HEK293 (cell line): ENCODE measurements at regions not wholly inside any gene's neighbourhood (a gene's known extent, or its start where the extent isn't known, plus 50 kb on each side); places are given as distances from the start of the nearest gene placed in this dataset.

Experiments used
- CTCF ChIA-PET: fragments of 350-600 bp; formaldehyde crosslinking; extraction: SDS; loops from one replicate; lab custom pipeline; 2021; ENCODE audit warnings: antibody characterized with exemption; lab: Yijun Ruan, JAX
- POLR2A ChIA-PET: fragments of 300-600 bp; formaldehyde crosslinking; extraction: SDS; loops from one replicate; lab custom pipeline; 2020; ENCODE audit warnings: antibody characterized with exemption, inconsistent platforms; lab: Yijun Ruan, JAX
- H3K27ac ChIP-seq: fragments of 200-500 bp; sonication (Bioruptor generic); 2 replicates; pipeline ENCODE4 v1.5.1; 2014; ENCODE audit warnings: low read depth, low read length, control low read depth, inconsistent platforms; ENCODE audit errors: extremely low read depth
- H3K36me3 ChIP-seq, 2 experiments: fragments of 200-500 bp in 1 of 2; sonication (Bioruptor generic) in 1 of 2; 1 replicate in 1 of 2; 2 replicates in 1 of 2; pipeline ENCODE4 v1.5.1; 2014 to 2017; ENCODE audit warnings: inconsistent platforms in 2 of 2, low read length in 2 of 2; ENCODE audit not compliant: control insufficient read depth in 2 of 2, insufficient read depth in 1 of 2
- H3K4me1 ChIP-seq: fragments of 200-500 bp; sonication (Bioruptor generic); 2 replicates; pipeline ENCODE4 v1.5.1; 2014; ENCODE audit warnings: mild to moderate bottlenecking, low read length, inconsistent platforms; ENCODE audit not compliant: control insufficient read depth, insufficient read depth
- H3K4me3 ChIP-seq: 2 replicates; pipeline ENCODE4 v1.5.1; 2011; ENCODE audit warnings: low read depth, mild to moderate bottlenecking, control low read depth, low read length, moderate library complexity
- H3K9me3 ChIP-seq: fragments of 200-500 bp; sonication (Bioruptor generic); 2 replicates; pipeline ENCODE4 v1.5.1; 2014; ENCODE audit warnings: low read depth, low read length, inconsistent platforms; ENCODE audit not compliant: control insufficient read depth, insufficient read depth
- BCL11B ChIP-seq: fragments of 450-650 bp; formaldehyde crosslinking; IDR thresholded peaks from 2 replicates; pipeline ENCODE4 v1.5.1; 2016; ENCODE audit warnings: low read depth, missing biosample characterization, missing genetic modification characterization
- EGR2 ChIP-seq: fragments of 450-650 bp; formaldehyde crosslinking; IDR thresholded peaks from 2 replicates; pipeline ENCODE4 v1.5.1; 2016; ENCODE audit warnings: low read depth, missing biosample characterization, missing genetic modification characterization
- FEZF1 ChIP-seq: fragments of 450-650 bp; formaldehyde crosslinking; IDR thresholded peaks from 2 replicates; pipeline ENCODE4 v1.5.1; 2016; ENCODE audit warnings: missing biosample characterization, missing genetic modification characterization
- HOXC10 ChIP-seq: sonication (generic); formaldehyde crosslinking; IDR thresholded peaks from 2 replicates; pipeline ENCODE4 v1.8.1; 2023; ENCODE audit warnings: mild to moderate bottlenecking, missing genetic modification reagents
- SCRT2 ChIP-seq: fragments of 450-650 bp; formaldehyde crosslinking; IDR thresholded peaks from 2 replicates; pipeline ENCODE4 v1.5.1; 2016; ENCODE audit warnings: missing biosample characterization, missing genetic modification characterization
- SP3 ChIP-seq: fragments of 450-650 bp; formaldehyde crosslinking; IDR thresholded peaks from 2 replicates; pipeline ENCODE4 v1.5.1; 2016; ENCODE audit warnings: missing biosample characterization, missing genetic modification characterization
- ZBTB17 ChIP-seq: fragments of 450-650 bp; formaldehyde crosslinking; IDR thresholded peaks from 2 replicates; pipeline ENCODE4 v1.5.1; 2016; ENCODE audit warnings: missing biosample characterization, missing genetic modification characterization
- ZBTB20 ChIP-seq: fragments of 450-650 bp; formaldehyde crosslinking; IDR thresholded peaks from 2 replicates; pipeline ENCODE4 v1.5.1; 2016; ENCODE audit warnings: missing biosample characterization, missing genetic modification characterization
- ZEB2 ChIP-seq: fragments of 450-650 bp; formaldehyde crosslinking; IDR thresholded peaks from 2 replicates; pipeline ENCODE4 v1.5.1; 2016; ENCODE audit warnings: missing biosample characterization, missing genetic modification characterization
- ZFHX2 ChIP-seq: fragments of 450-650 bp; formaldehyde crosslinking; conservative IDR thresholded peaks from 2 replicates; pipeline ENCODE4 v1.5.1; 2016; ENCODE audit warnings: missing biosample characterization, missing genetic modification characterization
- ZNF114 ChIP-seq: fragments of 450-650 bp; formaldehyde crosslinking; IDR thresholded peaks from 2 replicates; pipeline ENCODE4 v1.5.0; 2017; ENCODE audit warnings: missing biosample characterization, missing genetic modification characterization
- ZNF155 ChIP-seq: fragments of 450-650 bp; formaldehyde crosslinking; IDR thresholded peaks from 2 replicates; pipeline ENCODE4 v1.5.1; 2016; ENCODE audit warnings: missing biosample characterization, missing genetic modification characterization
- ZNF16 ChIP-seq: fragments of 450-650 bp; formaldehyde crosslinking; IDR thresholded peaks from 2 replicates; pipeline ENCODE4 v1.5.1; 2016; ENCODE audit warnings: low read depth, missing biosample characterization, missing genetic modification characterization
- ZNF174 ChIP-seq: fragments of 450-650 bp; formaldehyde crosslinking; IDR thresholded peaks from 2 replicates; pipeline ENCODE4 v1.5.0; 2017; ENCODE audit warnings: missing biosample characterization, mild to moderate bottlenecking, missing genetic modification characterization
- ZNF19 ChIP-seq: fragments of 450-650 bp; formaldehyde crosslinking; IDR thresholded peaks from 2 replicates; pipeline ENCODE4; 2016; ENCODE audit warnings: missing biosample characterization, missing genetic modification characterization, low read depth
- ZNF24 ChIP-seq: fragments of 450-650 bp; formaldehyde crosslinking; IDR thresholded peaks from 2 replicates; pipeline ENCODE4 v1.5.1; 2016; ENCODE audit warnings: missing biosample characterization, missing genetic modification characterization
- ZNF274 ChIP-seq, 2 experiments: fragments of 200-500 bp in 1 of 2; fragments of 450-650 bp in 1 of 2; sonication (Bioruptor generic) in 1 of 2; formaldehyde crosslinking in 1 of 2; IDR thresholded peaks; 2 replicates each; pipeline versions ENCODE4 v1.5.1 to v1.6.1; 2014 to 2016; ENCODE audit warnings: borderline replicate concordance in 1 of 2, inconsistent platforms in 1 of 2, low read length in 1 of 2, missing biosample characterization in 1 of 2, missing genetic modification characterization in 1 of 2
- ZNF324 ChIP-seq: fragments of 450-650 bp; formaldehyde crosslinking; IDR thresholded peaks from 2 replicates; pipeline ENCODE4 v1.5.1; 2016; ENCODE audit warnings: missing biosample characterization, missing genetic modification characterization
- ZNF350 ChIP-seq: fragments of 450-650 bp; formaldehyde crosslinking; IDR thresholded peaks from 2 replicates; pipeline ENCODE4 v1.5.0; 2017; ENCODE audit warnings: missing biosample characterization, mild to moderate bottlenecking, missing genetic modification characterization
- ZNF354C ChIP-seq: fragments of 450-650 bp; formaldehyde crosslinking; IDR thresholded peaks from 2 replicates; pipeline ENCODE4 v1.5.1; 2016; ENCODE audit warnings: missing biosample characterization, missing genetic modification characterization, low read depth, borderline replicate concordance
- ZNF521 ChIP-seq: fragments of 450-650 bp; formaldehyde crosslinking; IDR thresholded peaks from 2 replicates; pipeline ENCODE4 v1.5.1; 2017; ENCODE audit warnings: missing biosample characterization, mild to moderate bottlenecking, missing genetic modification characterization
- ZNF76 ChIP-seq: fragments of 450-650 bp; formaldehyde crosslinking; IDR thresholded peaks from 2 replicates; pipeline ENCODE4; 2016; ENCODE audit warnings: low read depth, missing biosample characterization, missing genetic modification characterization, borderline replicate concordance
- TF ChIP-seq, protein P1 (sequence below): fragments of 450-650 bp; formaldehyde crosslinking; IDR thresholded peaks from 2 replicates; pipeline ENCODE4 v1.5.1; 2016; ENCODE audit warnings: missing biosample characterization, missing genetic modification characterization
- TF ChIP-seq, protein P2 (sequence below): fragments of 450-650 bp; formaldehyde crosslinking; IDR thresholded peaks from 2 replicates; pipeline ENCODE4 v1.5.1; 2017; ENCODE audit warnings: missing biosample characterization, missing genetic modification characterization
- TF ChIP-seq, protein P3 (sequence below): fragments of 450-650 bp; formaldehyde crosslinking; IDR thresholded peaks from 2 replicates; pipeline ENCODE4 v1.5.1; 2017; ENCODE audit warnings: missing biosample characterization, missing genetic modification characterization
- TF ChIP-seq, protein P4 (sequence below): fragments of 450-650 bp; formaldehyde crosslinking; IDR thresholded peaks from 2 replicates; pipeline ENCODE4 v1.5.1; 2016; ENCODE audit warnings: missing biosample characterization, missing genetic modification characterization
- TF ChIP-seq, protein P5 (sequence below): fragments of 450-650 bp; formaldehyde crosslinking; IDR thresholded peaks from 2 replicates; pipeline ENCODE4 v1.5.1; 2016; ENCODE audit warnings: missing biosample characterization, missing genetic modification characterization

DNA sequence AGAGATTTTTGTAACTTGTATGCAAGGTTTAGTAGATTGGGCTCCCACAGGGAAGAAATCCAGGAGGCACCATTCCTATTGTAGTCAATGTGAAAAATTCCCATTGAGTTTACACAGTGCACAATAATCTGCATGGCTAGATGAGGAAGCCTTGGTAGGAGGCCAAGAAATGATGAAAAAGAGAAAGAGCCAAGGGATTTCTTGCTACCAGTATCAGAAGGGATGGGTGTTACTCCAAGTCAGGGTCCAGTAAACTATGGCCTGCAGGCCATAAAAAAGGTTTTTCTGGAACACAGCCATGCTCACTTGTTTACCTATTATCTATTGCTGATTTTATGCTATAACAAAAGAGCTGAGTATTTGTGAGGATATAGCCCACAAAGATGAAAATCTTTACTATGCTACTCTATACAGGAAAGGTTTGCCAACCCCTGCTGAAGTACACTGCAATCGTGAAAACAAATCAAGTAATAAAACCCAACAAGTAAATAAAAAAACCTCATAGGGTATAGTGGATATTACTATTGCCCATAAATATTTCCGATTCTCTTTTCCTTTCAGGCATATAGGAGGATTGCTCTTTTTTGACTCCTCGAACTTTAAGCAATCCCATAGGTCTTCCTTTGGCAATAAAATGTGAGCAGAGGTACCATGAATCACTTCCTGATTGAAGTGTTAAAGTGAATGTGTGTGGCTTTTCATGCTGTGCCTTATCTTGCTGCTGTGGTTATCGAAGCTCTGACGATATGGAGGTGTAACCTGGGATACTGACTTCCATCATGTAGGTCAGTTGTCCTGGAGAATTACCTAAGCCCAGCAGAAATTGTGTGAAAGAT is 256.3 kb upstream of the MAGI2 start (continued):
- TF ChIP-seq ZNF521 (tag by site-specific recombination) (no peak), SP3 (tag by site-specific recombination) (no peak), ZNF24 (tag by site-specific recombination) (0 out of 2 replicates have a peak, but pooled peaks have one; percentile 53), HOXC10 (no peak), ZNF350 (tag by site-specific recombination) (peak; percentile 65; the same call in 1 of the 2 replicates), ZEB2 (no peak), ZFHX2 (tag by site-specific recombination) (no peak), ZNF16 (tag by site-specific recombination) (no peak), ZNF76 (0 out of 2 replicates have a peak, but pooled peaks have one; percentile 22), FEZF1 (peak; percentile 96), ZNF354C (tag by site-specific recombination) (no peak), ZNF274 (IDR thresholded peaks at IDR 0.05; ENCODE audit: low read length) (no peak), ZNF274 (tag by site-specific recombination; IDR thresholded peaks at IDR 0.05; ENCODE audit: borderline replicate concordance) (no peak), ZNF155 (tag by site-specific recombination) (no peak), BCL11B (tag by site-specific recombination) (no peak), ZNF114 (no peak), ZNF324 (tag by site-specific recombination) (no peak)
- TF ChIP-seq, protein P1, sequence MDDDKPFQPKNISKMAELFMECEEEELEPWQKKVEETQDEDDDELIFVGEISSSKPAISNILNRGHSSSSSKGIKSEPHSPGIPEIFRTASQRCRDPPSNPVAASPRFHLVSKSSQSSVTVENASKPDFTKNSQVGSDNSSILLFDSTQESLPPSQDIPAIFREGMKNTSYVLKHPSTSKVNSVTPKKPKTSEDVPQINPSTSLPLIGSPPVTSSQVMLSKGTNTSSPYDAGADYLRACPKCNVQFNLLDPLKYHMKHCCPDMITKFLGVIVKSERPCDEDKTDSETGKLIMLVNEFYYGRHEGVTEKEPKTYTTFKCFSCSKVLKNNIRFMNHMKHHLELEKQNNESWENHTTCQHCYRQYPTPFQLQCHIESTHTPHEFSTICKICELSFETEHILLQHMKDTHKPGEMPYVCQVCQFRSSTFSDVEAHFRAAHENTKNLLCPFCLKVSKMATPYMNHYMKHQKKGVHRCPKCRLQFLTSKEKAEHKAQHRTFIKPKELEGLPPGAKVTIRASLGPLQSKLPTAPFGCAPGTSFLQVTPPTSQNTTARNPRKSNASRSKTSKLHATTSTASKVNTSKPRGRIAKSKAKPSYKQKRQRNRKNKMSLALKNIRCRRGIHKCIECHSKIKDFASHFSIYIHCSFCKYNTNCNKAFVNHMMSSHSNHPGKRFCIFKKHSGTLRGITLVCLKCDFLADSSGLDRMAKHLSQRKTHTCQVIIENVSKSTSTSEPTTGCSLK (tag by site-specific recombination): no peak
- TF ChIP-seq, protein P2, sequence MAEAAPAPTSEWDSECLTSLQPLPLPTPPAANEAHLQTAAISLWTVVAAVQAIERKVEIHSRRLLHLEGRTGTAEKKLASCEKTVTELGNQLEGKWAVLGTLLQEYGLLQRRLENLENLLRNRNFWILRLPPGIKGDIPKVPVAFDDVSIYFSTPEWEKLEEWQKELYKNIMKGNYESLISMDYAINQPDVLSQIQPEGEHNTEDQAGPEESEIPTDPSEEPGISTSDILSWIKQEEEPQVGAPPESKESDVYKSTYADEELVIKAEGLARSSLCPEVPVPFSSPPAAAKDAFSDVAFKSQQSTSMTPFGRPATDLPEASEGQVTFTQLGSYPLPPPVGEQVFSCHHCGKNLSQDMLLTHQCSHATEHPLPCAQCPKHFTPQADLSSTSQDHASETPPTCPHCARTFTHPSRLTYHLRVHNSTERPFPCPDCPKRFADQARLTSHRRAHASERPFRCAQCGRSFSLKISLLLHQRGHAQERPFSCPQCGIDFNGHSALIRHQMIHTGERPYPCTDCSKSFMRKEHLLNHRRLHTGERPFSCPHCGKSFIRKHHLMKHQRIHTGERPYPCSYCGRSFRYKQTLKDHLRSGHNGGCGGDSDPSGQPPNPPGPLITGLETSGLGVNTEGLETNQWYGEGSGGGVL (tag by site-specific recombination): no peak
- TF ChIP-seq, protein P3, sequence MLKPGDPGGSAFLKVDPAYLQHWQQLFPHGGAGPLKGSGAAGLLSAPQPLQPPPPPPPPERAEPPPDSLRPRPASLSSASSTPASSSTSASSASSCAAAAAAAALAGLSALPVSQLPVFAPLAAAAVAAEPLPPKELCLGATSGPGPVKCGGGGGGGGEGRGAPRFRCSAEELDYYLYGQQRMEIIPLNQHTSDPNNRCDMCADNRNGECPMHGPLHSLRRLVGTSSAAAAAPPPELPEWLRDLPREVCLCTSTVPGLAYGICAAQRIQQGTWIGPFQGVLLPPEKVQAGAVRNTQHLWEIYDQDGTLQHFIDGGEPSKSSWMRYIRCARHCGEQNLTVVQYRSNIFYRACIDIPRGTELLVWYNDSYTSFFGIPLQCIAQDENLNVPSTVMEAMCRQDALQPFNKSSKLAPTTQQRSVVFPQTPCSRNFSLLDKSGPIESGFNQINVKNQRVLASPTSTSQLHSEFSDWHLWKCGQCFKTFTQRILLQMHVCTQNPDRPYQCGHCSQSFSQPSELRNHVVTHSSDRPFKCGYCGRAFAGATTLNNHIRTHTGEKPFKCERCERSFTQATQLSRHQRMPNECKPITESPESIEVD: peak; percentile 73

DNA sequence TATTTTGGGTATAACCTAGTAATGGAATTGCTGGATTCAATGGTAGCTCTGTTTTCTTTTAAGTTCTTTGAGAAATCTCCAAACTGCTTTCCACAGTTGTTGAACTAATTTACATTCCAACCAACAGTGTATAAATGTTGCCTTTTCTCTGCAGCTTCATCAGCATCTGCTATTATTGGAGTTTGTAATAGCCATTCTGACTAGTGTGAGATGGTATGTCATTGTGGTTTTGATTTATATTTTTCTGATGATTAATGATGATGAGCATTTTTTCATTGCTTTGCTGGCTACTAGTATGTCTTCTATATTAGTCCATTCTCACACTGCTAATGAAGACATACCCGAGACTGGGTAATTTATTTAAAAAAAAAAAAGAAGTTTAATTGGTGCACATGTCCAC is 248.6 kb upstream of the MAGI2 start:
- ChIA-PET CTCF (interaction anchor here (0.6 kb wide), 2 partner anchors 146 to 1681 kb away, joined by 3 to 9 read pairs; no protein-coding TSS in a partner anchor), POLR2A (no interaction called here)
- Histone ChIP-seq H3K27ac (no peak overlapping the region), H3K36me3 (no peaks in the 10 kb centered on the region), H3K4me1 (no peaks in the 10 kb centered on the region), H3K9me3 (no peaks in the 10 kb centered on the region), H3K4me3 (no peak overlapping the region)
- no peak for TF ChIP-seq SCRT2 (tag by site-specific recombination)
- no peak for TF ChIP-seq ZBTB20
- no peak for TF ChIP-seq ZNF174 (tag by site-specific recombination)
- TF ChIP-seq ZBTB17 (tag by site-specific recombination): no peak
- no peak for TF ChIP-seq ZNF19 (tag by site-specific recombination)
- no peak for TF ChIP-seq EGR2 (tag by site-specific recombination)
- TF ChIP-seq, protein P4, sequence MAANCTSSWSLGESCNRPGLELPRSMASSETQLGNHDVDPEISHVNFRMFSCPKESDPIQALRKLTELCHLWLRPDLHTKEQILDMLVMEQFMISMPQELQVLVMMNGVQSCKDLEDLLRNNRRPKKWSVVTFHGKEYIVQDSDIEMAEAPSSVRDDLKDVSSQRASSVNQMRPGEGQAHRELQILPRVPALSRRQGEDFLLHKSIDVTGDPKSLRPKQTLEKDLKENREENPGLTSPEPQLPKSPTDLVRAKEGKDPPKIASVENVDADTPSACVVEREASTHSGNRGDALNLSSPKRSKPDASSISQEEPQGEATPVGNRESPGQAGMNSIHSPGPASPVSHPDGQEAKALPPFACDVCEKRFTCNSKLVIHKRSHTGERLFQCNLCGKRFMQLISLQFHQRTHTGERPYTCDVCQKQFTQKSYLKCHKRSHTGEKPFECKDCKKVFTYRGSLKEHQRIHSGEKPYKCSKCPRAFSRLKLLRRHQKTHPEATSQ (tag by site-specific recombination): no peak
- TF ChIP-seq, protein P5, sequence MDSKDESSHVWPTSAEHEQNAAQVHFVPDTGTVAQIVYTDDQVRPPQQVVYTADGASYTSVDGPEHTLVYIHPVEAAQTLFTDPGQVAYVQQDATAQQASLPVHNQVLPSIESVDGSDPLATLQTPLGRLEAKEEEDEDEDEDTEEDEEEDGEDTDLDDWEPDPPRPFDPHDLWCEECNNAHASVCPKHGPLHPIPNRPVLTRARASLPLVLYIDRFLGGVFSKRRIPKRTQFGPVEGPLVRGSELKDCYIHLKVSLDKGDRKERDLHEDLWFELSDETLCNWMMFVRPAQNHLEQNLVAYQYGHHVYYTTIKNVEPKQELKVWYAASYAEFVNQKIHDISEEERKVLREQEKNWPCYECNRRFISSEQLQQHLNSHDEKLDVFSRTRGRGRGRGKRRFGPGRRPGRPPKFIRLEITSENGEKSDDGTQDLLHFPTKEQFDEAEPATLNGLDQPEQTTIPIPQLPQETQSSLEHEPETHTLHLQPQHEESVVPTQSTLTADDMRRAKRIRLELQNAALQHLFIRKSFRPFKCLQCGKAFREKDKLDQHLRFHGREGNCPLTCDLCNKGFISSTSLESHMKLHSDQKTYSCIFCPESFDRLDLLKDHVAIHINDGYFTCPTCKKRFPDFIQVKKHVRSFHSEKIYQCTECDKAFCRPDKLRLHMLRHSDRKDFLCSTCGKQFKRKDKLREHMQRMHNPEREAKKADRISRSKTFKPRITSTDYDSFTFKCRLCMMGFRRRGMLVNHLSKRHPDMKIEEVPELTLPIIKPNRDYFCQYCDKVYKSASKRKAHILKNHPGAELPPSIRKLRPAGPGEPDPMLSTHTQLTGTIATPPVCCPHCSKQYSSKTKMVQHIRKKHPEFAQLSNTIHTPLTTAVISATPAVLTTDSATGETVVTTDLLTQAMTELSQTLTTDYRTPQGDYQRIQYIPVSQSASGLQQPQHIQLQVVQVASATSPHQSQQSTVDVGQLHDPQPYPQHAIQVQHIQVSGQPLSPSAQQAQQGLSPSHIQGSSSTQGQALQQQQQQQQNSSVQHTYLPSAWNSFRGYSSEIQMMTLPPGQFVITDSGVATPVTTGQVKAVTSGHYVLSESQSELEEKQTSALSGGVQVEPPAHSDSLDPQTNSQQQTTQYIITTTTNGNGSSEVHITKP (tag by site-specific recombination): no peak
